H1 (cell line): ENCODE measurements at regions not wholly inside any gene's neighbourhood (a gene's known extent, or its start where the extent isn't known, plus 50 kb on each side); places are given as distances from the start of the nearest gene placed in this dataset.

Source experiments
- ASH2L ChIP-seq: fragments of 200-600, 300-600 bp; sonication (generic); IDR thresholded peaks from one replicate; pipeline ENCODE4 v1.7.1; 2017; ENCODE audit warnings: low read length
- CHD2 ChIP-seq: IDR thresholded peaks from 2 replicates; pipeline ENCODE4 v1.6.1; 2012; ENCODE audit warnings: low read length, improper control_type of control experiment
- HDAC2 ChIP-seq, 2 experiments: fragments of 300-600 bp in 1 of 2; sonication (generic) in 1 of 2; IDR thresholded peaks; 2 replicates each; pipeline ENCODE4 v1.6.1; 2011 to 2012; ENCODE audit warnings: low read depth in 2 of 2, low read length in 2 of 2, mild to moderate bottlenecking in 2 of 2, moderate library complexity in 2 of 2, borderline replicate concordance in 1 of 2, inconsistent platforms in 1 of 2
- KDM1A ChIP-seq: fragments of 200-600, 300-600 bp; sonication (generic); IDR thresholded peaks from 2 replicates; pipeline ENCODE4 v1.7.1; 2016; ENCODE audit warnings: mild to moderate bottlenecking, low read length, borderline replicate concordance
- KDM4A ChIP-seq: IDR thresholded peaks from one replicate; pipeline ENCODE4 v1.7.1; 2012; ENCODE audit warnings: low read depth, mild to moderate bottlenecking, moderate library complexity, low read length, inconsistent platforms; ENCODE audit not compliant: severe bottlenecking
- POLR2A ChIP-seq, 2 experiments: IDR thresholded peaks; 1 replicate in 1 of 2; 2 replicates in 1 of 2; pipeline ENCODE4 v1.6.1; 2011; ENCODE audit warnings: low read depth in 2 of 2, low read length in 2 of 2, mild to moderate bottlenecking in 2 of 2; ENCODE audit errors: control extremely low read depth in 1 of 2
- POU5F1 ChIP-seq: IDR thresholded peaks from 2 replicates; pipeline ENCODE4 v1.6.1; 2011; ENCODE audit warnings: low read depth, mild to moderate bottlenecking, low read length, moderate library complexity
- RBBP5 ChIP-seq: IDR thresholded peaks from 2 replicates; pipeline ENCODE4 v1.7.1; 2012; ENCODE audit warnings: low read depth, mild to moderate bottlenecking, inconsistent platforms, low read length, moderate library complexity, borderline replicate concordance
- SP4 ChIP-seq: IDR thresholded peaks from 2 replicates; pipeline ENCODE4 v1.6.1; 2012; ENCODE audit warnings: low read length, inconsistent platforms
- SUZ12 ChIP-seq: fragments of 200-600 bp; sonication (generic); IDR thresholded peaks from 2 replicates; pipeline ENCODE4 v1.6.1; 2012; ENCODE audit warnings: mild to moderate bottlenecking, inconsistent platforms, low read length, moderate library complexity, mixed read lengths
- YY1 ChIP-seq: IDR thresholded peaks from 2 replicates; pipeline ENCODE4 v1.6.1; 2011; ENCODE audit warnings: low read depth, mild to moderate bottlenecking, low read length
- TF ChIP-seq, protein P1 (sequence below): fragments of 300-600 bp; sonication (generic); IDR thresholded peaks from 2 replicates; pipeline ENCODE4 v1.7.1; 2012; ENCODE audit warnings: low read length, moderate library complexity, mild to moderate bottlenecking, inconsistent platforms; ENCODE audit not compliant: insufficient replicate concordance

- TF ChIP-seq, protein P1, sequence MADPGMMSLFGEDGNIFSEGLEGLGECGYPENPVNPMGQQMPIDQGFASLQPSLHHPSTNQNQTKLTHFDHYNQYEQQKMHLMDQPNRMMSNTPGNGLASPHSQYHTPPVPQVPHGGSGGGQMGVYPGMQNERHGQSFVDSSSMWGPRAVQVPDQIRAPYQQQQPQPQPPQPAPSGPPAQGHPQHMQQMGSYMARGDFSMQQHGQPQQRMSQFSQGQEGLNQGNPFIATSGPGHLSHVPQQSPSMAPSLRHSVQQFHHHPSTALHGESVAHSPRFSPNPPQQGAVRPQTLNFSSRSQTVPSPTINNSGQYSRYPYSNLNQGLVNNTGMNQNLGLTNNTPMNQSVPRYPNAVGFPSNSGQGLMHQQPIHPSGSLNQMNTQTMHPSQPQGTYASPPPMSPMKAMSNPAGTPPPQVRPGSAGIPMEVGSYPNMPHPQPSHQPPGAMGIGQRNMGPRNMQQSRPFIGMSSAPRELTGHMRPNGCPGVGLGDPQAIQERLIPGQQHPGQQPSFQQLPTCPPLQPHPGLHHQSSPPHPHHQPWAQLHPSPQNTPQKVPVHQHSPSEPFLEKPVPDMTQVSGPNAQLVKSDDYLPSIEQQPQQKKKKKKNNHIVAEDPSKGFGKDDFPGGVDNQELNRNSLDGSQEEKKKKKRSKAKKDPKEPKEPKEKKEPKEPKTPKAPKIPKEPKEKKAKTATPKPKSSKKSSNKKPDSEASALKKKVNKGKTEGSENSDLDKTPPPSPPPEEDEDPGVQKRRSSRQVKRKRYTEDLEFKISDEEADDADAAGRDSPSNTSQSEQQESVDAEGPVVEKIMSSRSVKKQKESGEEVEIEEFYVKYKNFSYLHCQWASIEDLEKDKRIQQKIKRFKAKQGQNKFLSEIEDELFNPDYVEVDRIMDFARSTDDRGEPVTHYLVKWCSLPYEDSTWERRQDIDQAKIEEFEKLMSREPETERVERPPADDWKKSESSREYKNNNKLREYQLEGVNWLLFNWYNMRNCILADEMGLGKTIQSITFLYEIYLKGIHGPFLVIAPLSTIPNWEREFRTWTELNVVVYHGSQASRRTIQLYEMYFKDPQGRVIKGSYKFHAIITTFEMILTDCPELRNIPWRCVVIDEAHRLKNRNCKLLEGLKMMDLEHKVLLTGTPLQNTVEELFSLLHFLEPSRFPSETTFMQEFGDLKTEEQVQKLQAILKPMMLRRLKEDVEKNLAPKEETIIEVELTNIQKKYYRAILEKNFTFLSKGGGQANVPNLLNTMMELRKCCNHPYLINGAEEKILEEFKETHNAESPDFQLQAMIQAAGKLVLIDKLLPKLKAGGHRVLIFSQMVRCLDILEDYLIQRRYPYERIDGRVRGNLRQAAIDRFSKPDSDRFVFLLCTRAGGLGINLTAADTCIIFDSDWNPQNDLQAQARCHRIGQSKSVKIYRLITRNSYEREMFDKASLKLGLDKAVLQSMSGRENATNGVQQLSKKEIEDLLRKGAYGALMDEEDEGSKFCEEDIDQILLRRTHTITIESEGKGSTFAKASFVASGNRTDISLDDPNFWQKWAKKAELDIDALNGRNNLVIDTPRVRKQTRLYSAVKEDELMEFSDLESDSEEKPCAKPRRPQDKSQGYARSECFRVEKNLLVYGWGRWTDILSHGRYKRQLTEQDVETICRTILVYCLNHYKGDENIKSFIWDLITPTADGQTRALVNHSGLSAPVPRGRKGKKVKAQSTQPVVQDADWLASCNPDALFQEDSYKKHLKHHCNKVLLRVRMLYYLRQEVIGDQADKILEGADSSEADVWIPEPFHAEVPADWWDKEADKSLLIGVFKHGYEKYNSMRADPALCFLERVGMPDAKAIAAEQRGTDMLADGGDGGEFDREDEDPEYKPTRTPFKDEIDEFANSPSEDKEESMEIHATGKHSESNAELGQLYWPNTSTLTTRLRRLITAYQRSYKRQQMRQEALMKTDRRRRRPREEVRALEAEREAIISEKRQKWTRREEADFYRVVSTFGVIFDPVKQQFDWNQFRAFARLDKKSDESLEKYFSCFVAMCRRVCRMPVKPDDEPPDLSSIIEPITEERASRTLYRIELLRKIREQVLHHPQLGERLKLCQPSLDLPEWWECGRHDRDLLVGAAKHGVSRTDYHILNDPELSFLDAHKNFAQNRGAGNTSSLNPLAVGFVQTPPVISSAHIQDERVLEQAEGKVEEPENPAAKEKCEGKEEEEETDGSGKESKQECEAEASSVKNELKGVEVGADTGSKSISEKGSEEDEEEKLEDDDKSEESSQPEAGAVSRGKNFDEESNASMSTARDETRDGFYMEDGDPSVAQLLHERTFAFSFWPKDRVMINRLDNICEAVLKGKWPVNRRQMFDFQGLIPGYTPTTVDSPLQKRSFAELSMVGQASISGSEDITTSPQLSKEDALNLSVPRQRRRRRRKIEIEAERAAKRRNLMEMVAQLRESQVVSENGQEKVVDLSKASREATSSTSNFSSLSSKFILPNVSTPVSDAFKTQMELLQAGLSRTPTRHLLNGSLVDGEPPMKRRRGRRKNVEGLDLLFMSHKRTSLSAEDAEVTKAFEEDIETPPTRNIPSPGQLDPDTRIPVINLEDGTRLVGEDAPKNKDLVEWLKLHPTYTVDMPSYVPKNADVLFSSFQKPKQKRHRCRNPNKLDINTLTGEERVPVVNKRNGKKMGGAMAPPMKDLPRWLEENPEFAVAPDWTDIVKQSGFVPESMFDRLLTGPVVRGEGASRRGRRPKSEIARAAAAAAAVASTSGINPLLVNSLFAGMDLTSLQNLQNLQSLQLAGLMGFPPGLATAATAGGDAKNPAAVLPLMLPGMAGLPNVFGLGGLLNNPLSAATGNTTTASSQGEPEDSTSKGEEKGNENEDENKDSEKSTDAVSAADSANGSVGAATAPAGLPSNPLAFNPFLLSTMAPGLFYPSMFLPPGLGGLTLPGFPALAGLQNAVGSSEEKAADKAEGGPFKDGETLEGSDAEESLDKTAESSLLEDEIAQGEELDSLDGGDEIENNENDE, result no peak
- TF ChIP-seq ASH2L (peak; percentile 38), KDM1A (no peak), POU5F1 (no peak), SP4 (no peak), YY1 (peak; percentile 81), POLR2A (IDR thresholded peaks at IDR 0.05; ENCODE audit: control extremely low read depth in 1 of 2, low read depth in 2 of 2, low read length in 2 of 2) (peak in 1 of 2 experiments; percentile 42; a peak in 1 of 3 replicates), RBBP5 (peak; percentile 36; the same call in 1 of the 2 replicates), KDM4A (peak; percentile 25), HDAC2 (IDR thresholded peaks at IDR 0.05; ENCODE audit: borderline replicate concordance in 1 of 2, low read depth in 2 of 2, low read length in 2 of 2) (0 out of 4 replicates have a peak, but pooled peaks of 1 of the 2 experiments have one; percentile 58), SUZ12 (peak; percentile 74), CHD2 (no peak)
These were observed 160.0 kb downstream of the RMI1 start (continued) for GRCh38 chr9:84140535-84141101.
